H1 (cell line): ENCODE measurements at regions not wholly inside any gene's neighbourhood (a gene's known extent, or its start where the extent isn't known, plus 50 kb on each side); places are given as distances from the start of the nearest gene placed in this dataset.

Experiments
- CTCF ChIA-PET: fragments of 300-600 bp; sonication (Branson Sonifier 250); formaldehyde crosslinking; loops from one replicate; lab custom pipeline; 2021; ENCODE audit not compliant: partially characterized antibody; lab: Charles Lee
- POLR2A ChIA-PET: fragments of 300-600 bp; sonication (Branson Sonifier 250); formaldehyde crosslinking; loops from one replicate; lab custom pipeline; 2021; ENCODE audit warnings: inconsistent platforms; ENCODE audit not compliant: partially characterized antibody; lab: Charles Lee
- DNase-seq, 2 experiments: peaks; one replicate each; pipeline versions ENCODE4 v3.0.0 to v3.0.0-alpha.2; 2010 to 2022; ENCODE audit warnings: low spot score in 2 of 2, low read depth in 1 of 2, mixed read lengths in 1 of 2
- FAIRE-seq: peaks from 2 replicates; lab custom pipeline; 2011; peaks lifted over from hg19 to GRCh38; lab: Jason Lieb, UNC
- H2AFZ ChIP-seq: 2 replicates; pipeline ENCODE4 v1.8.1; 2012; ENCODE audit warnings: low read length, inconsistent platforms
- H2AK5ac ChIP-seq: 2 replicates; pipeline ENCODE4 v1.6.1; 2013; ENCODE audit warnings: low read depth, low read length
- H2BK120ac ChIP-seq: replicated peaks from 2 replicates; pipeline ENCODE3; 2013; ENCODE audit warnings: low read depth, low read length, inconsistent platforms
- H2BK12ac ChIP-seq: 2 replicates; pipeline ENCODE4 v1.6.1; 2013; ENCODE audit warnings: low read depth, low read length
- H2BK15ac ChIP-seq: 2 replicates; pipeline ENCODE4 v1.6.1; 2013; ENCODE audit warnings: low read length
- H2BK20ac ChIP-seq: 2 replicates; pipeline ENCODE4 v1.6.1; 2013; ENCODE audit warnings: low read length
- H2BK5ac ChIP-seq: 2 replicates; pipeline ENCODE4 v1.6.1; 2013; ENCODE audit warnings: low read depth, low read length
- H3K14ac ChIP-seq: 2 replicates; pipeline ENCODE4 v1.6.1; 2013; ENCODE audit warnings: inconsistent platforms; ENCODE audit not compliant: insufficient read length
- H3K18ac ChIP-seq: 2 replicates; pipeline ENCODE4 v1.6.1; 2013; ENCODE audit warnings: low read length; ENCODE audit errors: extremely low read depth
- H3K23ac ChIP-seq: 2 replicates; pipeline ENCODE4 v1.6.1; 2013; ENCODE audit warnings: inconsistent platforms; ENCODE audit not compliant: insufficient read length
- H3K23me2 ChIP-seq: 2 replicates; pipeline ENCODE4 v1.6.1; 2013; ENCODE audit warnings: low read depth, low read length
- H3K27ac ChIP-seq: 2 replicates; pipeline ENCODE4 v1.6.1; 2011; ENCODE audit warnings: low read depth, low read length, inconsistent platforms
- H3K27me3 ChIP-seq, 4 experiments: replicated peaks in 1 of 4; 1 replicate in 1 of 4; 2 replicates in 3 of 4; pipeline versions ENCODE4 v1.6.1 to v1.8.1; 2011 to 2013; ENCODE audit warnings: low read length in 3 of 4, mild to moderate bottlenecking in 3 of 4, inconsistent platforms in 2 of 4, mixed read lengths in 2 of 4, moderate library complexity in 1 of 4; ENCODE audit not compliant: control insufficient read depth in 3 of 4, insufficient read depth in 3 of 4; ENCODE audit errors: extremely low read depth in 1 of 4
- H3K36me3 ChIP-seq, 4 experiments: 2 replicates each; pipeline versions ENCODE4 v1.6.1 to v1.8.1; 2011 to 2013; ENCODE audit warnings: mild to moderate bottlenecking in 4 of 4, low read length in 3 of 4, moderate library complexity in 2 of 4, control low read depth in 1 of 4, inconsistent platforms in 1 of 4; ENCODE audit not compliant: insufficient read depth in 4 of 4, control insufficient read depth in 2 of 4
- H3K4ac ChIP-seq: replicated peaks from 2 replicates; pipeline ENCODE3; 2013; ENCODE audit warnings: low read length, low read depth, mixed read lengths, inconsistent platforms; ENCODE audit not compliant: insufficient read length
- H3K4me1 ChIP-seq, 4 experiments: replicated peaks in 1 of 4; 1 replicate in 1 of 4; 2 replicates in 3 of 4; pipeline versions ENCODE4 v1.6.1 to v1.8.1; 2011 to 2013; ENCODE audit warnings: low read length in 3 of 4, inconsistent platforms in 2 of 4, mixed read lengths in 1 of 4; ENCODE audit not compliant: insufficient read depth in 4 of 4, control insufficient read depth in 3 of 4
- H3K4me2 ChIP-seq, 2 experiments: 2 replicates each; pipeline versions ENCODE4 v1.6.1 to v1.8.1; 2011 to 2013; ENCODE audit warnings: low read depth in 2 of 2, low read length in 2 of 2, control low read depth in 1 of 2, inconsistent platforms in 1 of 2, mild to moderate bottlenecking in 1 of 2; ENCODE audit not compliant: insufficient read depth in 1 of 2
- H3K4me3 ChIP-seq, 4 experiments: fragments of 200-600, 300-600 bp in 1 of 4; sonication (generic), shearing (Covaris generic), sonication (Bioruptor Twin) in 1 of 4; 2 replicates each; pipeline versions ENCODE4 v1.5.1 to v1.8.1; 2011 to 2016; ENCODE audit warnings: low read length in 4 of 4, low read depth in 3 of 4, control low read depth in 2 of 4, inconsistent platforms in 2 of 4, mild to moderate bottlenecking in 2 of 4, mixed read lengths in 1 of 4, moderate library complexity in 1 of 4; ENCODE audit not compliant: insufficient read depth in 2 of 4; ENCODE audit errors: extremely low read depth in 1 of 4
- H3K56ac ChIP-seq: replicated peaks from 2 replicates; pipeline ENCODE3; 2013; ENCODE audit warnings: low read depth, mild to moderate bottlenecking, mixed read lengths, low read length, inconsistent platforms; ENCODE audit not compliant: insufficient read length
- H3K79me1 ChIP-seq: 2 replicates; pipeline ENCODE4 v1.6.1; 2013; ENCODE audit warnings: low read depth, low read length, control low read depth
- H3K79me2 ChIP-seq, 2 experiments: 2 replicates each; pipeline versions ENCODE4 v1.6.1 to v1.8.1; 2012 to 2013; ENCODE audit warnings: low read length in 2 of 2, mild to moderate bottlenecking in 2 of 2, inconsistent platforms in 1 of 2; ENCODE audit not compliant: insufficient read depth in 2 of 2, control insufficient read depth in 1 of 2
- H3K9ac ChIP-seq, 4 experiments: replicated peaks in 1 of 4; 1 replicate in 1 of 4; 2 replicates in 3 of 4; pipeline versions ENCODE4 v1.6.1 to v1.8.1; 2011 to 2013; ENCODE audit warnings: low read depth in 3 of 4, low read length in 3 of 4, control low read depth in 2 of 4, mild to moderate bottlenecking in 2 of 4, moderate library complexity in 2 of 4, inconsistent platforms in 1 of 4; ENCODE audit errors: extremely low read depth in 1 of 4
- H3K9me3 ChIP-seq, 2 experiments: 2 replicates each; pipeline versions ENCODE4 v1.6.1 to v1.8.1; 2012 to 2013; ENCODE audit warnings: mild to moderate bottlenecking in 2 of 2, moderate library complexity in 2 of 2, control low read depth in 1 of 2, inconsistent platforms in 1 of 2, low read depth in 1 of 2, low read length in 1 of 2, mixed read lengths in 1 of 2; ENCODE audit not compliant: insufficient read depth in 2 of 2
- H4K20me1 ChIP-seq, 2 experiments: replicated peaks in 1 of 2; 2 replicates each; pipeline versions ENCODE3 to v1.8.1; 2011 to 2013; ENCODE audit warnings: inconsistent platforms in 2 of 2, low read length in 2 of 2, mild to moderate bottlenecking in 1 of 2; ENCODE audit not compliant: insufficient read depth in 2 of 2, control insufficient read depth in 1 of 2
- H4K5ac ChIP-seq: 2 replicates; pipeline ENCODE4 v1.6.1; 2013; ENCODE audit warnings: low read length, low read depth, mixed read lengths, inconsistent platforms; ENCODE audit not compliant: insufficient read length
- H4K8ac ChIP-seq: 2 replicates; pipeline ENCODE4 v1.8.0; 2013; ENCODE audit warnings: mild to moderate bottlenecking, moderate library complexity, low read length, inconsistent platforms; ENCODE audit not compliant: insufficient read depth; ENCODE audit errors: extremely low read depth
- H4K91ac ChIP-seq: replicated peaks from 2 replicates; pipeline ENCODE3; 2013; ENCODE audit warnings: low read length, mixed read lengths, inconsistent platforms; ENCODE audit not compliant: insufficient read length
- ATF2 ChIP-seq: IDR thresholded peaks from 2 replicates; pipeline ENCODE4 v1.6.1; 2012; ENCODE audit warnings: low read length, inconsistent platforms
- CBX5 ChIP-seq: fragments of 300-800, 300-1000 bp; sonication (generic); IDR thresholded peaks from 2 replicates; pipeline ENCODE4 v1.7.1; 2016; ENCODE audit warnings: antibody characterized with exemption, low read length, low read depth
- CTCF ChIP-seq, 3 experiments: IDR thresholded peaks; 1 replicate in 2 of 3; 2 replicates in 1 of 3; pipeline versions ENCODE4 v1.5.1 to v1.6.1; 2011; ENCODE audit warnings: low read length in 3 of 3, mild to moderate bottlenecking in 3 of 3, inconsistent platforms in 2 of 3, low read depth in 1 of 3, moderate library complexity in 1 of 3; ENCODE audit not compliant: insufficient read depth in 1 of 3; ENCODE audit errors: control extremely low read depth in 1 of 3
- GTF2F1 ChIP-seq: IDR thresholded peaks from 2 replicates; pipeline ENCODE4 v1.6.1; 2012; ENCODE audit warnings: low read depth, low read length, improper control_type of control experiment, borderline replicate concordance
- POLR2A ChIP-seq, 2 experiments: IDR thresholded peaks; 1 replicate in 1 of 2; 2 replicates in 1 of 2; pipeline ENCODE4 v1.6.1; 2011; ENCODE audit warnings: low read depth in 2 of 2, low read length in 2 of 2, mild to moderate bottlenecking in 2 of 2; ENCODE audit errors: control extremely low read depth in 1 of 2
- RBBP5 ChIP-seq: IDR thresholded peaks from 2 replicates; pipeline ENCODE4 v1.7.1; 2012; ENCODE audit warnings: low read depth, mild to moderate bottlenecking, inconsistent platforms, low read length, moderate library complexity, borderline replicate concordance
- SAP30 ChIP-seq: fragments of 300-600 bp; sonication (generic); IDR thresholded peaks from 2 replicates; pipeline ENCODE4 v1.7.1; 2012; ENCODE audit warnings: low read length, moderate library complexity, mild to moderate bottlenecking, inconsistent platforms; ENCODE audit not compliant: insufficient read depth, insufficient replicate concordance
- TBP ChIP-seq: IDR thresholded peaks from 2 replicates; pipeline ENCODE4 v1.6.1; 2011; ENCODE audit warnings: low read depth, low read length, improper control_type of control experiment
- TCF12 ChIP-seq: IDR thresholded peaks from 2 replicates; pipeline ENCODE4 v1.6.1; 2011; ENCODE audit warnings: low read depth, mild to moderate bottlenecking, low read length
- whole genome bisulfite sequencing, 2 experiments: shearing (Covaris generic) in 1 of 2; methylation state at CpG; one replicate each; pipeline versions ENCODE4 v1.1.6 to v1.1.7; 2013 to 2015; ENCODE audit warnings: low lambda C conversion rate in 2 of 2, mixed read lengths in 2 of 2, inconsistent platforms in 1 of 2, low coverage in 1 of 2, missing lambda C conversion rate in 1 of 2; ENCODE audit not compliant: insufficient replicate concordance in 2 of 2, insufficient coverage in 1 of 2, insufficient read length in 1 of 2; ENCODE audit errors: extremely low coverage in 1 of 2, missing lambda C conversion rate in 1 of 2; 5-methylcytosine and 5-hydroxymethylcytosine counted together
- TF ChIP-seq, protein P1 (sequence below): IDR thresholded peaks from 2 replicates; pipeline ENCODE4 v1.6.1; 2012; ENCODE audit warnings: inconsistent platforms

DNA sequence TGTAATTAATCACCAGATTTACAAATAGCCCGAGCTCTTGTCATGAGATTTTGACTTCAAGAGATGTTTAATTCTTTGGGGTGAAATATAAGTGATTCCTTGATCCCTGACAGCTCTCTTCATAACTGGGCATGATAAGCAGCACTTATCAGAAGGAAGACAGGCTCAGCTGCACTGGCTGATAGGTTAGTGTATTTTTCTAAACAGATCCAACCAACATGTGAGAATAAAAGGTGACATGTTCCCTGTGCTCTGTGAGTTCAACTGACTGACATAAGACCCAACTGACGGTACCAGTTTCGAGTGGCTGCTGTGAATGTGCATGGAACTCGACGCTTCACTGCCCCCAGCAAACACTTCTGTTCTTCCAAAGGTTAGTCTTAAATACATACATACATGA is 114.8 kb downstream of the VCY start:
- H3K14ac ChIP-seq = no peak overlapping the region
- H3K27me3 ChIP-seq = no peaks in the 10 kb centered on the region
- H4K20me1 ChIP-seq = no peaks in the 10 kb centered on the region
- H2BK20ac ChIP-seq = no peak overlapping the region
- DNase-seq = no peak
- H2BK120ac ChIP-seq = no peak overlapping the region
- no peak for FAIRE-seq
- H3K56ac ChIP-seq = no peak overlapping the region
- H3K4ac ChIP-seq = no peak overlapping the region
- no peak overlapping the region for H3K9ac ChIP-seq
- no peak overlapping the region for H4K91ac ChIP-seq
- H4K8ac ChIP-seq = no peak overlapping the region
- no peaks in the 10 kb centered on the region for H3K79me2 ChIP-seq
- H4K5ac ChIP-seq = no peak overlapping the region
- H2BK15ac ChIP-seq = no peak overlapping the region
- POLR2A ChIA-PET = no interaction called here
- H3K36me3 ChIP-seq = peaks cover 0 to 43% (median 9%) of the 10 kb centered on the region in 4 experiments; a peak in 5 of 8 replicates
- H3K27ac ChIP-seq = no peak overlapping the region
- H3K9me3 ChIP-seq = no peaks in the 10 kb centered on the region
- H3K23ac ChIP-seq = no peak overlapping the region
- H3K4me1 ChIP-seq = no peaks in the 10 kb centered on the region
- H3K23me2 ChIP-seq = no peaks in the 10 kb centered on the region; the same call in 1 of the 2 replicates
- WGBS, 2 experiments = 93% methylated on average over 5 of the region's 5 CpGs; no CpG with 5 or more reads in 1 of the 2 experiments
- H2AK5ac ChIP-seq = no peak overlapping the region
- no peak overlapping the region for H2BK5ac ChIP-seq
- no peak overlapping the region for H3K4me3 ChIP-seq
- H3K79me1 ChIP-seq = no peaks in the 10 kb centered on the region
- H3K4me2 ChIP-seq = no peak overlapping the region
- no peak overlapping the region for H2BK12ac ChIP-seq
- CTCF ChIA-PET = no interaction called here
- H3K18ac ChIP-seq = no peak overlapping the region
- no peak overlapping the region for H2AFZ ChIP-seq
- TF ChIP-seq RBBP5 (no peak), POLR2A (IDR thresholded peaks at IDR 0.05; ENCODE audit: control extremely low read depth in 1 of 2, low read depth in 2 of 2, low read length in 2 of 2) (no peak), CBX5 (no peak), SAP30 (no peak), CTCF (IDR thresholded peaks at IDR 0.05; ENCODE audit: control extremely low read depth in 1 of 3, insufficient read depth in 1 of 3, low read depth in 1 of 3, low read length in 3 of 3) (no peak), TCF12 (no peak), TBP (no peak), GTF2F1 (no peak), ATF2 (no peak)
- TF ChIP-seq, protein P1, sequence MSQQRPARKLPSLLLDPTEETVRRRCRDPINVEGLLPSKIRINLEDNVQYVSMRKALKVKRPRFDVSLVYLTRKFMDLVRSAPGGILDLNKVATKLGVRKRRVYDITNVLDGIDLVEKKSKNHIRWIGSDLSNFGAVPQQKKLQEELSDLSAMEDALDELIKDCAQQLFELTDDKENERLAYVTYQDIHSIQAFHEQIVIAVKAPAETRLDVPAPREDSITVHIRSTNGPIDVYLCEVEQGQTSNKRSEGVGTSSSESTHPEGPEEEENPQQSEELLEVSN = no peak
